HepG2 (cell line): ENCODE measurements at regions not wholly inside any gene's neighbourhood (a gene's known extent, or its start where the extent isn't known, plus 50 kb on each side); places are given as distances from the start of the nearest gene placed in this dataset.

Experiments
- ELF3 ChIP-seq: IDR thresholded peaks from 2 replicates; pipeline ENCODE4 v1.6.1; 2016; ENCODE audit warnings: missing genetic modification reagents, missing compliant biosample characterization
- MAFG ChIP-seq: sonication (generic); formaldehyde crosslinking; IDR thresholded peaks from 2 replicates; pipeline ENCODE4 v1.5.1; 2020; ENCODE audit warnings: mild to moderate bottlenecking, missing genetic modification reagents
- MAFK ChIP-seq, 2 experiments: IDR thresholded peaks in 1 of 2; conservative IDR thresholded peaks in 1 of 2; 2 replicates each; pipeline ENCODE4 v1.6.1; 2011; ENCODE audit warnings: improper control_type of control experiment in 2 of 2, low read length in 2 of 2
- XRCC5 ChIP-seq: fragments of 200-400 bp; formaldehyde crosslinking; optimal IDR thresholded peaks from 2 replicates; pipeline ENCODE3; 2017; ENCODE audit warnings: mild to moderate bottlenecking, low read length
- ZFP1 ChIP-seq: IDR thresholded peaks from 2 replicates; pipeline ENCODE4 v1.6.1; 2016
- ZNF331 ChIP-seq: sonication (generic); formaldehyde crosslinking; IDR thresholded peaks from 2 replicates; pipeline ENCODE4 v1.4.0; 2020; ENCODE audit warnings: missing genetic modification reagents
- ZNF431 ChIP-seq: sonication (generic); formaldehyde crosslinking; IDR thresholded peaks from 2 replicates; pipeline ENCODE4 v1.9.0; 2022; ENCODE audit warnings: missing genetic modification reagents, low read depth, mild to moderate bottlenecking, borderline replicate concordance
- ZNF543 ChIP-seq: sonication (generic); formaldehyde crosslinking; IDR thresholded peaks from 2 replicates; pipeline ENCODE4 v1.4.0; 2020; ENCODE audit warnings: mild to moderate bottlenecking, missing genetic modification reagents
- ZNF550 ChIP-seq: sonication (generic); formaldehyde crosslinking; IDR thresholded peaks from 2 replicates; pipeline ENCODE4 v1.4.0; 2020; ENCODE audit warnings: mild to moderate bottlenecking, missing genetic modification reagents, borderline replicate concordance
- ZNF607 ChIP-seq: sonication (generic); formaldehyde crosslinking; IDR thresholded peaks from 2 replicates; pipeline ENCODE4 v1.5.1; 2020; ENCODE audit warnings: missing genetic modification reagents, mild to moderate bottlenecking, borderline replicate concordance
- TF ChIP-seq, protein P1 (sequence below): sonication (generic); formaldehyde crosslinking; IDR thresholded peaks from 2 replicates; pipeline ENCODE4; 2020; ENCODE audit warnings: missing genetic modification reagents, mild to moderate bottlenecking, borderline replicate concordance
- TF ChIP-seq, protein P2 (sequence below): sonication (generic); formaldehyde crosslinking; IDR thresholded peaks from 2 replicates; pipeline ENCODE4 v1.5.0; 2020; ENCODE audit warnings: mild to moderate bottlenecking, missing genetic modification reagents, borderline replicate concordance
- TF ChIP-seq, protein P3 (sequence below): sonication (generic); formaldehyde crosslinking; conservative IDR thresholded peaks from 2 replicates; pipeline ENCODE4 v1.4.0; 2020; ENCODE audit warnings: missing genetic modification reagents
- TF ChIP-seq, protein P4 (sequence below): IDR thresholded peaks from 2 replicates; pipeline ENCODE4 v1.6.1; 2016; ENCODE audit warnings: low read depth, missing genetic modification reagents, missing compliant biosample characterization

DNA sequence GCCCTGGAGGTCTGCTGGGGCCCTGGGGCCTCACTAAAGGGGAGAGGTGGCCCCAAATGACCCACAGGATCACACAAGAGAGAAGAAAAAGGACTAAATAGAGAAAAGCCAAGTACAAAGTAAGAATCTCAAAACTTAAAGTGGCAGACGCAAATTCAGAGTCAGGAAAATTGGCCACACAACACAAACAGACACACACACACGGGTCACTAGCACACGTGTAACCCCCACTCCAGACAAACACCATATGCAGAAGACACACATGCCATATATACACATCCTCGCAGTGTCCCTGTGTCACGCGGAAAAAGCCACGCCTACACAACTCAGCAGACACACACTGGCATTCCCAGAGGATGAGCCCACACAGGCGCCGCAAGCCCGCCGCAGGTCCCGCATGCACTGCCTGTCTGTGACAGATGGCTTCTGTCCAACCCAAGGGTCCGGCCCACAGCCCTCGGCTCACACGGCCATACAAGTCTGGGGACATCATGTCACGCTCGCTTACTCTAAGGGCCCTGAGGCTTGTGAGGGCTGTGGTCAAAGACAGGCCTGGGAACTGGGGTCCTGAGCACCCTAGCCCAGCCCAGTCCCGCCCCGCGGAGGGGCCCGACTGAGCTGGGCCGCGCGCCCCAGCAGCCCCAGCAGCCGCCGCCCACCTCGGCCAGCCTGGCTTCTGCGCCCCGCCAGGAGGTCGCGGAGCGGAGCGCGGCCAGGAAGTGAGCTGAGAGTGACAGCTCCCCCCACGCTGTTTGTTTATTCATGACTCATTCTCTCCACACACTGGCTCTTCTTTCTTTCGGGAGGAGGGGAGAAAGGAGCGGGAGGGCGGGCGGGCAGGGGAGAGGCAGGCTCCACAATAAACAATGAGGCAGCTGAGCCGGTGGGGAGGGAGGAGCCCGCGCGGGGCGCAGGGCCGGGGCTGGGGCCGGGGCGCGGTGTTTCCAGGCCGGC is 95.5 kb upstream of the ZMIZ1 start (continued):
- TF ChIP-seq ZNF550 (CRISPR knock-in tag): 0 out of 2 replicates have a peak, but pooled peaks have one; percentile 27
- TF ChIP-seq ZNF431 (CRISPR knock-in tag): 0 out of 2 replicates have a peak, but pooled peaks have one; percentile 44
- peak; percentile 75 for TF ChIP-seq ELF3 (CRISPR knock-in tag)
- no peak for TF ChIP-seq MAFK (conservative IDR thresholded peaks at IDR 0.05 in 1 of 2, IDR thresholded peaks at IDR 0.05 in 1 of 2; ENCODE audit: low read length in 2 of 2)
- 0 out of 2 replicates have a peak, but pooled peaks have one; percentile 20 for TF ChIP-seq ZFP1 (CRISPR knock-in tag)
- TF ChIP-seq, protein P1, sequence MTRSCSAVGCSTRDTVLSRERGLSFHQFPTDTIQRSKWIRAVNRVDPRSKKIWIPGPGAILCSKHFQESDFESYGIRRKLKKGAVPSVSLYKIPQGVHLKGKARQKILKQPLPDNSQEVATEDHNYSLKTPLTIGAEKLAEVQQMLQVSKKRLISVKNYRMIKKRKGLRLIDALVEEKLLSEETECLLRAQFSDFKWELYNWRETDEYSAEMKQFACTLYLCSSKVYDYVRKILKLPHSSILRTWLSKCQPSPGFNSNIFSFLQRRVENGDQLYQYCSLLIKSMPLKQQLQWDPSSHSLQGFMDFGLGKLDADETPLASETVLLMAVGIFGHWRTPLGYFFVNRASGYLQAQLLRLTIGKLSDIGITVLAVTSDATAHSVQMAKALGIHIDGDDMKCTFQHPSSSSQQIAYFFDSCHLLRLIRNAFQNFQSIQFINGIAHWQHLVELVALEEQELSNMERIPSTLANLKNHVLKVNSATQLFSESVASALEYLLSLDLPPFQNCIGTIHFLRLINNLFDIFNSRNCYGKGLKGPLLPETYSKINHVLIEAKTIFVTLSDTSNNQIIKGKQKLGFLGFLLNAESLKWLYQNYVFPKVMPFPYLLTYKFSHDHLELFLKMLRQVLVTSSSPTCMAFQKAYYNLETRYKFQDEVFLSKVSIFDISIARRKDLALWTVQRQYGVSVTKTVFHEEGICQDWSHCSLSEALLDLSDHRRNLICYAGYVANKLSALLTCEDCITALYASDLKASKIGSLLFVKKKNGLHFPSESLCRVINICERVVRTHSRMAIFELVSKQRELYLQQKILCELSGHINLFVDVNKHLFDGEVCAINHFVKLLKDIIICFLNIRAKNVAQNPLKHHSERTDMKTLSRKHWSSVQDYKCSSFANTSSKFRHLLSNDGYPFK: peak; percentile 99
- no peak for TF ChIP-seq MAFG (CRISPR knock-in tag)
- peak; percentile 59; the same call in 1 of the 2 replicates for TF ChIP-seq ZNF331 (CRISPR knock-in tag)
- 0 out of 2 replicates have a peak, but pooled peaks have one; percentile 54 for TF ChIP-seq ZNF607 (CRISPR knock-in tag)
- TF ChIP-seq, protein P2, sequence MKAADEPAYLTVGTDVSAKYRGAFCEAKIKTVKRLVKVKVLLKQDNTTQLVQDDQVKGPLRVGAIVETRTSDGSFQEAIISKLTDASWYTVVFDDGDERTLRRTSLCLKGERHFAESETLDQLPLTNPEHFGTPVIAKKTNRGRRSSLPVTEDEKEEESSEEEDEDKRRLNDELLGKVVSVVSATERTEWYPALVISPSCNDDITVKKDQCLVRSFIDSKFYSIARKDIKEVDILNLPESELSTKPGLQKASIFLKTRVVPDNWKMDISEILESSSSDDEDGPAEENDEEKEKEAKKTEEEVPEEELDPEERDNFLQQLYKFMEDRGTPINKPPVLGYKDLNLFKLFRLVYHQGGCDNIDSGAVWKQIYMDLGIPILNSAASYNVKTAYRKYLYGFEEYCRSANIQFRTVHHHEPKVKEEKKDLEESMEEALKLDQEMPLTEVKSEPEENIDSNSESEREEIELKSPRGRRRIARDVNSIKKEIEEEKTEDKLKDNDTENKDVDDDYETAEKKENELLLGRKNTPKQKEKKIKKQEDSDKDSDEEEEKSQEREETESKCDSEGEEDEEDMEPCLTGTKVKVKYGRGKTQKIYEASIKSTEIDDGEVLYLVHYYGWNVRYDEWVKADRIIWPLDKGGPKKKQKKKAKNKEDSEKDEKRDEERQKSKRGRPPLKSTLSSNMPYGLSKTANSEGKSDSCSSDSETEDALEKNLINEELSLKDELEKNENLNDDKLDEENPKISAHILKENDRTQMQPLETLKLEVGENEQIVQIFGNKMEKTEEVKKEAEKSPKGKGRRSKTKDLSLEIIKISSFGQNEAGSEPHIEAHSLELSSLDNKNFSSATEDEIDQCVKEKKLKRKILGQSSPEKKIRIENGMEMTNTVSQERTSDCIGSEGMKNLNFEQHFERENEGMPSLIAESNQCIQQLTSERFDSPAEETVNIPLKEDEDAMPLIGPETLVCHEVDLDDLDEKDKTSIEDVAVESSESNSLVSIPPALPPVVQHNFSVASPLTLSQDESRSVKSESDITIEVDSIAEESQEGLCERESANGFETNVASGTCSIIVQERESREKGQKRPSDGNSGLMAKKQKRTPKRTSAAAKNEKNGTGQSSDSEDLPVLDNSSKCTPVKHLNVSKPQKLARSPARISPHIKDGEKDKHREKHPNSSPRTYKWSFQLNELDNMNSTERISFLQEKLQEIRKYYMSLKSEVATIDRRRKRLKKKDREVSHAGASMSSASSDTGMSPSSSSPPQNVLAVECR (CRISPR knock-in tag): 0 out of 2 replicates have a peak, but pooled peaks have one; percentile 53
- TF ChIP-seq XRCC5: peak; percentile 80
- TF ChIP-seq ZNF543 (CRISPR knock-in tag): 0 out of 2 replicates have a peak, but pooled peaks have one; percentile 6
- TF ChIP-seq, protein P3, sequence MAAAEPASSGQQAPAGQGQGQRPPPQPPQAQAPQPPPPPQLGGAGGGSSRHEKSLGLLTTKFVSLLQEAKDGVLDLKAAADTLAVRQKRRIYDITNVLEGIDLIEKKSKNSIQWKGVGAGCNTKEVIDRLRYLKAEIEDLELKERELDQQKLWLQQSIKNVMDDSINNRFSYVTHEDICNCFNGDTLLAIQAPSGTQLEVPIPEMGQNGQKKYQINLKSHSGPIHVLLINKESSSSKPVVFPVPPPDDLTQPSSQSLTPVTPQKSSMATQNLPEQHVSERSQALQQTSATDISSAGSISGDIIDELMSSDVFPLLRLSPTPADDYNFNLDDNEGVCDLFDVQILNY: peak; percentile 41; the same call in 1 of the 2 replicates
- TF ChIP-seq, protein P4, sequence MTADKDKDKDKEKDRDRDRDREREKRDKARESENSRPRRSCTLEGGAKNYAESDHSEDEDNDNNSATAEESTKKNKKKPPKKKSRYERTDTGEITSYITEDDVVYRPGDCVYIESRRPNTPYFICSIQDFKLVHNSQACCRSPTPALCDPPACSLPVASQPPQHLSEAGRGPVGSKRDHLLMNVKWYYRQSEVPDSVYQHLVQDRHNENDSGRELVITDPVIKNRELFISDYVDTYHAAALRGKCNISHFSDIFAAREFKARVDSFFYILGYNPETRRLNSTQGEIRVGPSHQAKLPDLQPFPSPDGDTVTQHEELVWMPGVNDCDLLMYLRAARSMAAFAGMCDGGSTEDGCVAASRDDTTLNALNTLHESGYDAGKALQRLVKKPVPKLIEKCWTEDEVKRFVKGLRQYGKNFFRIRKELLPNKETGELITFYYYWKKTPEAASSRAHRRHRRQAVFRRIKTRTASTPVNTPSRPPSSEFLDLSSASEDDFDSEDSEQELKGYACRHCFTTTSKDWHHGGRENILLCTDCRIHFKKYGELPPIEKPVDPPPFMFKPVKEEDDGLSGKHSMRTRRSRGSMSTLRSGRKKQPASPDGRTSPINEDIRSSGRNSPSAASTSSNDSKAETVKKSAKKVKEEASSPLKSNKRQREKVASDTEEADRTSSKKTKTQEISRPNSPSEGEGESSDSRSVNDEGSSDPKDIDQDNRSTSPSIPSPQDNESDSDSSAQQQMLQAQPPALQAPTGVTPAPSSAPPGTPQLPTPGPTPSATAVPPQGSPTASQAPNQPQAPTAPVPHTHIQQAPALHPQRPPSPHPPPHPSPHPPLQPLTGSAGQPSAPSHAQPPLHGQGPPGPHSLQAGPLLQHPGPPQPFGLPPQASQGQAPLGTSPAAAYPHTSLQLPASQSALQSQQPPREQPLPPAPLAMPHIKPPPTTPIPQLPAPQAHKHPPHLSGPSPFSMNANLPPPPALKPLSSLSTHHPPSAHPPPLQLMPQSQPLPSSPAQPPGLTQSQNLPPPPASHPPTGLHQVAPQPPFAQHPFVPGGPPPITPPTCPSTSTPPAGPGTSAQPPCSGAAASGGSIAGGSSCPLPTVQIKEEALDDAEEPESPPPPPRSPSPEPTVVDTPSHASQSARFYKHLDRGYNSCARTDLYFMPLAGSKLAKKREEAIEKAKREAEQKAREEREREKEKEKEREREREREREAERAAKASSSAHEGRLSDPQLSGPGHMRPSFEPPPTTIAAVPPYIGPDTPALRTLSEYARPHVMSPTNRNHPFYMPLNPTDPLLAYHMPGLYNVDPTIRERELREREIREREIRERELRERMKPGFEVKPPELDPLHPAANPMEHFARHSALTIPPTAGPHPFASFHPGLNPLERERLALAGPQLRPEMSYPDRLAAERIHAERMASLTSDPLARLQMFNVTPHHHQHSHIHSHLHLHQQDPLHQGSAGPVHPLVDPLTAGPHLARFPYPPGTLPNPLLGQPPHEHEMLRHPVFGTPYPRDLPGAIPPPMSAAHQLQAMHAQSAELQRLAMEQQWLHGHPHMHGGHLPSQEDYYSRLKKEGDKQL (CRISPR knock-in tag): peak; percentile 23
